ENCODE measurements at regions not wholly inside any gene's neighbourhood (a gene's known extent, or its start where the extent isn't known, plus 50 kb on each side); places are given as distances from the start of the nearest gene placed in this dataset.

GRCh38 chr15:96468036-96468435 lies 137.5 kb downstream of the NR2F2 start:
- H3K36me3 ChIP-seq (ENCODE audit: control insufficient read depth in 2 of 2, extremely low read depth in 1 of 2, insufficient read depth in 2 of 2, low read length in 2 of 2): no peaks in the 10 kb centered on the region
- H2AFZ ChIP-seq (ENCODE audit: control insufficient read depth, low read length): no peak overlapping the region
- H3K9me3 ChIP-seq (ENCODE audit: control insufficient read depth, low read depth, low read length): no peaks in the 10 kb centered on the region
- no peak overlapping the region for H3K4me3 ChIP-seq (ENCODE audit: control insufficient read depth in 2 of 3, extremely low read depth in 1 of 3, insufficient read depth in 2 of 3, low read depth in 1 of 3, low read length in 3 of 3)
- DNase-seq (ENCODE audit: low read depth, low spot score) (no peak), FAIRE-seq (no peak)
- TF ChIP-seq, protein P1, sequence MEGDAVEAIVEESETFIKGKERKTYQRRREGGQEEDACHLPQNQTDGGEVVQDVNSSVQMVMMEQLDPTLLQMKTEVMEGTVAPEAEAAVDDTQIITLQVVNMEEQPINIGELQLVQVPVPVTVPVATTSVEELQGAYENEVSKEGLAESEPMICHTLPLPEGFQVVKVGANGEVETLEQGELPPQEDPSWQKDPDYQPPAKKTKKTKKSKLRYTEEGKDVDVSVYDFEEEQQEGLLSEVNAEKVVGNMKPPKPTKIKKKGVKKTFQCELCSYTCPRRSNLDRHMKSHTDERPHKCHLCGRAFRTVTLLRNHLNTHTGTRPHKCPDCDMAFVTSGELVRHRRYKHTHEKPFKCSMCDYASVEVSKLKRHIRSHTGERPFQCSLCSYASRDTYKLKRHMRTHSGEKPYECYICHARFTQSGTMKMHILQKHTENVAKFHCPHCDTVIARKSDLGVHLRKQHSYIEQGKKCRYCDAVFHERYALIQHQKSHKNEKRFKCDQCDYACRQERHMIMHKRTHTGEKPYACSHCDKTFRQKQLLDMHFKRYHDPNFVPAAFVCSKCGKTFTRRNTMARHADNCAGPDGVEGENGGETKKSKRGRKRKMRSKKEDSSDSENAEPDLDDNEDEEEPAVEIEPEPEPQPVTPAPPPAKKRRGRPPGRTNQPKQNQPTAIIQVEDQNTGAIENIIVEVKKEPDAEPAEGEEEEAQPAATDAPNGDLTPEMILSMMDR (optimal IDR thresholded peaks at IDR 0.05 in 1 of 3, IDR thresholded peaks at IDR 0.05 in 1 of 3, conservative IDR thresholded peaks at IDR 0.05 in 1 of 3; ENCODE audit: extremely low read depth in 1 of 3, insufficient read depth in 2 of 3, low read length in 3 of 3): no peak
- no peak for TF ChIP-seq EZH2 (IDR thresholded peaks at IDR 0.05; ENCODE audit: low read length)
- H3K4me1 ChIP-seq (ENCODE audit: control insufficient read depth, extremely low read depth, insufficient read depth, low read length): no peaks in the 10 kb centered on the region
- no peaks in the 10 kb centered on the region for H3K9me1 ChIP-seq (ENCODE audit: control insufficient read depth, extremely low read depth, insufficient read depth, low read length)
- H3K27me3 ChIP-seq (ENCODE audit: control insufficient read depth, extremely low read depth, insufficient read depth, low read length): peaks cover 4% of the 10 kb centered on the region
- H4K20me1 ChIP-seq (ENCODE audit: control insufficient read depth, extremely low read depth, insufficient read depth, low read length): no peaks in the 10 kb centered on the region
- no peak overlapping the region for H3K9ac ChIP-seq (ENCODE audit: control insufficient read depth, extremely low read depth, insufficient read depth, low read length)
- dilution Hi-C loops (cut with MboI; ENCODE audit: extremely low pct_ligation_motif_present, low sequenced_read_pairs): no loop called here
- no peak overlapping the region for H3K27ac ChIP-seq (ENCODE audit: control insufficient read depth, insufficient read depth, low read length)
- no peaks in the 10 kb centered on the region for H3K79me2 ChIP-seq (ENCODE audit: control insufficient read depth, insufficient read depth, low read length)
- H3K4me2 ChIP-seq (ENCODE audit: control insufficient read depth, extremely low read depth, insufficient read depth, low read depth, low read length): no peak overlapping the region

GRCh38 chr15:96470681-96471310 lies 140.3 kb downstream of the NR2F2 start:
- no peak for TF ChIP-seq EZH2 (IDR thresholded peaks at IDR 0.05; ENCODE audit: low read length)
- TF ChIP-seq, protein P1 (optimal IDR thresholded peaks at IDR 0.05 in 1 of 3, IDR thresholded peaks at IDR 0.05 in 1 of 3, conservative IDR thresholded peaks at IDR 0.05 in 1 of 3; ENCODE audit: extremely low read depth in 1 of 3, insufficient read depth in 2 of 3, low read length in 3 of 3): no peak
- Histone ChIP-seq H3K79me2 (ENCODE audit: control insufficient read depth, insufficient read depth, low read length) (no peaks in the 10 kb centered on the region), H4K20me1 (ENCODE audit: control insufficient read depth, extremely low read depth, insufficient read depth, low read length) (no peaks in the 10 kb centered on the region), H3K9ac (ENCODE audit: control insufficient read depth, extremely low read depth, insufficient read depth, low read length) (no peak overlapping the region), H3K36me3 (ENCODE audit: control insufficient read depth in 2 of 2, extremely low read depth in 1 of 2, insufficient read depth in 2 of 2, low read length in 2 of 2) (no peaks in the 10 kb centered on the region), H3K4me3 (ENCODE audit: control insufficient read depth in 2 of 3, extremely low read depth in 1 of 3, insufficient read depth in 2 of 3, low read depth in 1 of 3, low read length in 3 of 3) (no peak overlapping the region), H3K9me3 (ENCODE audit: control insufficient read depth, low read depth, low read length) (no peaks in the 10 kb centered on the region), H3K4me2 (ENCODE audit: control insufficient read depth, extremely low read depth, insufficient read depth, low read depth, low read length) (no peak overlapping the region), H3K9me1 (ENCODE audit: control insufficient read depth, extremely low read depth, insufficient read depth, low read length) (no peaks in the 10 kb centered on the region), H3K27me3 (ENCODE audit: control insufficient read depth, extremely low read depth, insufficient read depth, low read length) (peaks cover 4% of the 10 kb centered on the region), H3K27ac (ENCODE audit: control insufficient read depth, insufficient read depth, low read length) (no peak overlapping the region), H3K4me1 (ENCODE audit: control insufficient read depth, extremely low read depth, insufficient read depth, low read length) (no peaks in the 10 kb centered on the region), H2AFZ (ENCODE audit: control insufficient read depth, low read length) (no peak overlapping the region)
- dilution Hi-C loops (cut with MboI; ENCODE audit: extremely low pct_ligation_motif_present, low sequenced_read_pairs): no loop called here
- FAIRE-seq (no peak), DNase-seq (ENCODE audit: low read depth, low spot score) (no peak)
